ENCODE measurements at regions not wholly inside any gene's neighbourhood (a gene's known extent, or its start where the extent isn't known, plus 50 kb on each side); places are given as distances from the start of the nearest gene placed in this dataset.

- Mint-ChIP-seq H3K36me3 (ENCODE audit: low read depth) (no peaks in the 10 kb centered on the region), H3K4me3 (no peak overlapping the region), H3K27ac (no peak overlapping the region), H3K4me1 (no peaks in the 10 kb centered on the region), H3K27me3 (peaks cover 31% of the 10 kb centered on the region)
- no peak for DNase-seq
- no peaks in the 10 kb centered on the region for H3K9me3 ChIP-seq (ENCODE audit: control insufficient read depth, low read length, poor library complexity, severe bottlenecking)
- ATAC-seq: no peak
These were observed 133.5 kb upstream of the SLC14A2 start for GRCh38 chr18:45481821-45482220.

GRCh38 chr18:45482286-45482685 lies 133.0 kb upstream of the SLC14A2 start:
- ATAC-seq (no peak), DNase-seq (no peak)
- H3K9me3 ChIP-seq (ENCODE audit: control insufficient read depth, low read length, poor library complexity, severe bottlenecking): no peaks in the 10 kb centered on the region
- Mint-ChIP-seq H3K27me3 (peaks cover 31% of the 10 kb centered on the region), H3K4me1 (no peaks in the 10 kb centered on the region), H3K36me3 (ENCODE audit: low read depth) (no peaks in the 10 kb centered on the region), H3K27ac (no peak overlapping the region), H3K4me3 (no peak overlapping the region)

GRCh38 chr18:45487581-45487980 lies 127.7 kb upstream of the SLC14A2 start:
- no peak for ATAC-seq
- H3K4me3 Mint-ChIP-seq: no peak overlapping the region
- H3K9me3 ChIP-seq (ENCODE audit: control insufficient read depth, low read length, poor library complexity, severe bottlenecking): no peaks in the 10 kb centered on the region

GRCh38 chr18:45488645-45489044 lies 126.6 kb upstream of the SLC14A2 start:
- DNase-seq (no peak), ATAC-seq (no peak)
- Mint-ChIP-seq H3K4me3 (no peak overlapping the region), H3K4me1 (no peaks in the 10 kb centered on the region), H3K36me3 (ENCODE audit: low read depth) (no peaks in the 10 kb centered on the region), H3K27ac (no peak overlapping the region), H3K27me3 (peaks cover 10% of the 10 kb centered on the region)
- H3K9me3 ChIP-seq (ENCODE audit: control insufficient read depth, low read length, poor library complexity, severe bottlenecking): no peaks in the 10 kb centered on the region

More at GRCh38 chr18:45487581-45487980, 127.7 kb upstream of the SLC14A2 start:
- no peak for DNase-seq
- Mint-ChIP-seq H3K27ac (no peak overlapping the region), H3K27me3 (peaks cover 10% of the 10 kb centered on the region), H3K4me1 (no peaks in the 10 kb centered on the region), H3K36me3 (ENCODE audit: low read depth) (no peaks in the 10 kb centered on the region)

GRCh38 chr18:45493830-45494229 lies 121.4 kb upstream of the SLC14A2 start:
- Mint-ChIP-seq H3K27ac (no peak overlapping the region), H3K4me1 (no peaks in the 10 kb centered on the region), H3K4me3 (no peak overlapping the region), H3K36me3 (ENCODE audit: low read depth) (no peaks in the 10 kb centered on the region), H3K27me3 (peaks cover 29% of the 10 kb centered on the region)
- ATAC-seq (no peak), DNase-seq (no peak)
- no peaks in the 10 kb centered on the region for H3K9me3 ChIP-seq (ENCODE audit: control insufficient read depth, low read length, poor library complexity, severe bottlenecking)

GRCh38 chr18:45494811-45495210 lies 120.5 kb upstream of the SLC14A2 start:
- no peak for DNase-seq
- Mint-ChIP-seq H3K4me1 (no peaks in the 10 kb centered on the region), H3K36me3 (ENCODE audit: low read depth) (no peaks in the 10 kb centered on the region), H3K27me3 (peaks cover 39% of the 10 kb centered on the region), H3K27ac (no peak overlapping the region), H3K4me3 (no peak overlapping the region)
- ATAC-seq: no peak
- no peaks in the 10 kb centered on the region for H3K9me3 ChIP-seq (ENCODE audit: control insufficient read depth, low read length, poor library complexity, severe bottlenecking)

GRCh38 chr18:45496741-45497140 lies 118.5 kb upstream of the SLC14A2 start:
- Mint-ChIP-seq H3K4me1 (no peaks in the 10 kb centered on the region), H3K27me3 (peaks cover 44% of the 10 kb centered on the region), H3K4me3 (no peak overlapping the region), H3K27ac (no peak overlapping the region), H3K36me3 (ENCODE audit: low read depth) (no peaks in the 10 kb centered on the region)
- no peak for ATAC-seq
- DNase-seq: no peak
- H3K9me3 ChIP-seq (ENCODE audit: control insufficient read depth, low read length, poor library complexity, severe bottlenecking): no peaks in the 10 kb centered on the region

GRCh38 chr18:45497595-45498286 lies 117.5 kb upstream of the SLC14A2 start:
- Mint-ChIP-seq H3K36me3 (ENCODE audit: low read depth) (no peaks in the 10 kb centered on the region), H3K27me3 (peaks cover 44% of the 10 kb centered on the region), H3K4me1 (no peaks in the 10 kb centered on the region), H3K4me3 (no peak overlapping the region), H3K27ac (no peak overlapping the region)
- no peak for DNase-seq
- ATAC-seq: no peak
- no peaks in the 10 kb centered on the region for H3K9me3 ChIP-seq (ENCODE audit: control insufficient read depth, low read length, poor library complexity, severe bottlenecking)

- DNase-seq (no peak), ATAC-seq (no peak)
- H3K4me3 Mint-ChIP-seq: no peak overlapping the region
- no peaks in the 10 kb centered on the region for H3K4me1 Mint-ChIP-seq
- no peak overlapping the region for H3K27ac Mint-ChIP-seq
- no peaks in the 10 kb centered on the region for H3K36me3 Mint-ChIP-seq (ENCODE audit: low read depth)
- no peaks in the 10 kb centered on the region for H3K9me3 ChIP-seq (ENCODE audit: control insufficient read depth, low read length, poor library complexity, severe bottlenecking)
- peaks cover 41% of the 10 kb centered on the region for H3K27me3 Mint-ChIP-seq
These were observed 117.0 kb upstream of the SLC14A2 start for GRCh38 chr18:45498287-45498658.

- Mint-ChIP-seq H3K27me3 (peaks cover 27% of the 10 kb centered on the region), H3K36me3 (ENCODE audit: low read depth) (no peaks in the 10 kb centered on the region), H3K4me3 (no peak overlapping the region), H3K4me1 (no peaks in the 10 kb centered on the region), H3K27ac (no peak overlapping the region)
- ATAC-seq (no peak), DNase-seq (no peak)
- H3K9me3 ChIP-seq (ENCODE audit: control insufficient read depth, low read length, poor library complexity, severe bottlenecking): no peaks in the 10 kb centered on the region
These were observed 111.3 kb upstream of the SLC14A2 start for GRCh38 chr18:45503990-45504389.

- no peaks in the 10 kb centered on the region for H3K36me3 Mint-ChIP-seq (ENCODE audit: low read depth)
- no peak overlapping the region for H3K4me3 Mint-ChIP-seq
- ATAC-seq (no peak), DNase-seq (no peak)
- peaks cover 22% of the 10 kb centered on the region for H3K27me3 Mint-ChIP-seq
- H3K4me1 Mint-ChIP-seq: no peaks in the 10 kb centered on the region
- H3K27ac Mint-ChIP-seq: no peak overlapping the region
- H3K9me3 ChIP-seq (ENCODE audit: control insufficient read depth, low read length, poor library complexity, severe bottlenecking): no peaks in the 10 kb centered on the region
These were observed 109.6 kb upstream of the SLC14A2 start for GRCh38 chr18:45505497-45506206.

- DNase-seq: no peak
- Mint-ChIP-seq H3K4me3 (no peak overlapping the region), H3K36me3 (ENCODE audit: low read depth) (no peaks in the 10 kb centered on the region), H3K27me3 (peaks cover 23% of the 10 kb centered on the region), H3K27ac (no peak overlapping the region), H3K4me1 (no peaks in the 10 kb centered on the region)
- no peaks in the 10 kb centered on the region for H3K9me3 ChIP-seq (ENCODE audit: control insufficient read depth, low read length, poor library complexity, severe bottlenecking)
- no peak for ATAC-seq
These were observed 108.3 kb upstream of the SLC14A2 start for GRCh38 chr18:45506951-45507350.

GRCh38 chr18:45509535-45509934 lies 105.7 kb upstream of the SLC14A2 start:
- Mint-ChIP-seq H3K27me3 (peaks cover 14% of the 10 kb centered on the region), H3K4me1 (no peaks in the 10 kb centered on the region), H3K27ac (no peak overlapping the region), H3K36me3 (ENCODE audit: low read depth) (no peaks in the 10 kb centered on the region), H3K4me3 (no peak overlapping the region)
- ATAC-seq (no peak), DNase-seq (no peak)
- no peaks in the 10 kb centered on the region for H3K9me3 ChIP-seq (ENCODE audit: control insufficient read depth, low read length, poor library complexity, severe bottlenecking)

GRCh38 chr18:45510656-45511055 lies 104.6 kb upstream of the SLC14A2 start:
- H3K4me1 Mint-ChIP-seq: no peaks in the 10 kb centered on the region
- no peak overlapping the region for H3K27ac Mint-ChIP-seq
- DNase-seq (no peak), ATAC-seq (no peak)
- no peak overlapping the region for H3K4me3 Mint-ChIP-seq
- H3K27me3 Mint-ChIP-seq: peaks cover 20% of the 10 kb centered on the region
- H3K9me3 ChIP-seq (ENCODE audit: control insufficient read depth, low read length, poor library complexity, severe bottlenecking): no peaks in the 10 kb centered on the region
- H3K36me3 Mint-ChIP-seq (ENCODE audit: low read depth): no peaks in the 10 kb centered on the region
